GM21529 (cell line): ENCODE measurements at regions not wholly inside any gene's neighbourhood (a gene's known extent, or its start where the extent isn't known, plus 50 kb on each side); places are given as distances from the start of the nearest gene placed in this dataset.

Source experiments
- ATAC-seq: cut with Tn5 transposase; IDR thresholded peaks from one replicate; pipeline ENCODE4 v1.9.1; 2021; ENCODE audit not compliant: unreplicated experiment

- no peak for ATAC-seq
Measured at GRCh38 chr1:63173161-63173560, 149.2 kb upstream of the FOXD3 start.

- ATAC-seq = no peak
Measured at GRCh38 chr1:63189677-63190076, 132.7 kb upstream of the FOXD3 start.

- no peak for ATAC-seq
Measured at GRCh38 chr1:63190171-63190570, 132.2 kb upstream of the FOXD3 start.

- ATAC-seq = no peak
Measured at GRCh38 chr1:63198871-63199394, 123.4 kb upstream of the FOXD3 start.

- ATAC-seq = no peak
Measured at GRCh38 chr1:63199706-63200335, 122.5 kb upstream of the FOXD3 start.

- ATAC-seq = no peak
Measured at GRCh38 chr1:63200676-63201075, 121.7 kb upstream of the FOXD3 start.

GRCh38 chr1:63203641-63204040 lies 118.7 kb upstream of the FOXD3 start:
- ATAC-seq = no peak

- ATAC-seq = no peak
Measured at GRCh38 chr1:63205776-63206175, 116.6 kb upstream of the FOXD3 start.

GRCh38 chr1:63214553-63214952 lies 107.8 kb upstream of the FOXD3 start:
- ATAC-seq = no peak

- no peak for ATAC-seq
Measured at GRCh38 chr1:63223426-63223825, 98.9 kb upstream of the FOXD3 start.

GRCh38 chr1:63230722-63231121 lies 91.6 kb upstream of the FOXD3 start:
- no peak for ATAC-seq

GRCh38 chr1:63238721-63239120 lies 83.6 kb upstream of the FOXD3 start:
- no peak for ATAC-seq

- no peak for ATAC-seq
Measured at GRCh38 chr1:63245186-63245585, 77.2 kb upstream of the FOXD3 start.

GRCh38 chr1:63248216-63248615 lies 74.2 kb upstream of the FOXD3 start:
- no peak for ATAC-seq

GRCh38 chr1:63255153-63255552 lies 67.2 kb upstream of the FOXD3 start:
- ATAC-seq = no peak

GRCh38 chr1:63261736-63262458 lies 60.5 kb upstream of the FOXD3 start:
- ATAC-seq = no peak

GRCh38 chr1:63262459-63262770 lies 60.0 kb upstream of the FOXD3 start:
- no peak for ATAC-seq

GRCh38 chr1:63264161-63264560 lies 58.2 kb upstream of the FOXD3 start:
- no peak for ATAC-seq

GRCh38 chr1:63266857-63267256 lies 55.5 kb upstream of the FOXD3 start:
- ATAC-seq = no peak

GRCh38 chr1:63268876-63269275 lies 53.5 kb upstream of the FOXD3 start:
- no peak for ATAC-seq

GRCh38 chr1:63269571-63269970 lies 52.8 kb upstream of the FOXD3 start:
- ATAC-seq = no peak
